NCI-H510A treated with DMSO at 0.1 percent for 48 hours (cell line): ENCODE measurements at regions not wholly inside any gene's neighbourhood (a gene's known extent, or its start where the extent isn't known, plus 50 kb on each side); places are given as distances from the start of the nearest gene placed in this dataset.
A peak's percentile ranks its signal among the peaks of the same experiment; 100 is the strongest.
"Not testable (repeated sequence)": the region's sequence is repeated elsewhere in the genome, so short reads cannot be mapped to it uniquely, and the experiment has no call there.

Source experiments
- DNase-seq: peaks from one replicate; lab custom pipeline; 2025; lab: John Stamatoyannopoulos, UW

DNA sequence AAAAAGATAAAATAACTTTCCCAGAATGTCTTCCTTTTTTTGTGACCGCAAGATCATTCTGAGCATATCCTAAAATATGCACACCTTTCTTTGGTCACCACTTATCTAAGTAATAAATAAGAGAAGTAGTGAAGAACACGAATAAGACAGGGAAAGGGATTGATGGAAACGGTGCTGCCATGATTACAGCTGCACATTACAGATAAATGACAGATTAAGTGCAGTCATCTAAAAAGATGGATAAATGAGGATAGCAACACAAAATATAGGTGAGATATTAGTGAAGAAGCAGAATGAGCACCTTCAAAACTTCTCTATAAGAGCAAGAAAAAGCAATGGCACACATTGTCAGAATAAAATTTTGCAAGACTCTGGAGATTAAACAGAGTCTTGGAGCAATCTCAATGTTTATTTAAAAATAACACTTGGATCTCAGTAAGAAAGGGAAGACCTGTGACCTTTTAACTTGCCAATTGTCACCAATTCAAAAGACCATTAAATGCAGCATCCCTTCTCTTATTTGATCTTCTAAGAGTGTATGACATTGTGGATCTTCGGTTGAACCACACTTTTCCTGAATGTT lies 567.1 kb downstream of the KCNJ2 start:
- DNase-seq, result no peak

DNA sequence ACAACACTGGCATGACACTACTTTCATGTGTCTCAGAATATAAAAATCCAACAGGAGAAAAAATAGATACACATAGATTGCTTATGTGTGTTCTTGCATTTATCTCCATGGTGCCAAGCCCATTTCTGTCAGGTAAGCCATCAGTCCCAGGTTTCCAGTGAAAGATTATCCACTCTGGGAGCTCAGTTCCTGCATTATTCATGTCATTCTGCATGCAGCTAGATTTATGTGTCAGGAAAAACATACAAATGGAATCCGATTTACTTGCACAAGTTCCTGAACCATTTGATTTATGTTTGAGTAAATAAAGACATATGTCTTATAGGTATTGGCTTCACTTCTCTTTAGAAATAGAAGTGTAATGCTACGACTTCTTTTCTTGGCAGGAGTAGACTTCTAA lies 569.7 kb downstream of the KCNJ2 start:
- no peak for DNase-seq

DNA sequence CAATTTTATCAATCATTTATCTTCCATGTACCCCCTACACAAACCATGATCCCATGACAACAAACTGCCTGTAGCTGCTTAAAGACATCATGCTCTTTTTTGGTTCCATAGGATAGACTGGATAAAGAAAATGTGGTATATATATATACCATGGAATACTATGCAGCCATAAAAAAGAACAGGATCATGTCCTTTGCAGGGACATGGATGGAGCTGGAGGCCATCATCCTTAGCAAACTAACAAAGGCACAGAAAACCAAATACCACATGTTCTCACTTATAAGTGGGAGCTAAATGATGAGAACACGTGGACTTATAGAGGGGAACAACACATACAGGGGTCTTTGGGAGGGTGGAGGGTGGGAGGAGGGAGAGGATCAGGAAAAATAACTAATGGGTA lies 577.2 kb downstream of the KCNJ2 start:
- not testable (repeated sequence) for DNase-seq

DNA sequence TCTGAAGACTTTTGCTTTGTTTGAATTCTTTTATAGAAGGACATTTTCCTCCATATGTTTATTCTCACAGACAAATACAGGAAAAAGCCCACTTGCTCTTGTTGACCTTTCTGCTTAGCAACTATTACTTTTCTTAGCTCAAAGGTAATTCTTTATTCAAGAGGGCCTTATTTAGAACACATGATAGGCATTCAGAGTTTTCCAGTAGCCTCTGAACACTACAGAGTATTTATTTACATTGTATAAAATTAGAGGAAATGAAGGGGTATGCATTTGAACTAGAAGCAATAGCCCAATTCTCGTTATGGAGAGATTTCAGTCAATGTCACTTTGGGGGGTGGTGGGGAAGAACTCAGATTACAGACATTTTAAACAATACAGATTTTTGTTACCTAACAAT lies 581.7 kb downstream of the KCNJ2 start:
- DNase-seq, result no peak

DNA sequence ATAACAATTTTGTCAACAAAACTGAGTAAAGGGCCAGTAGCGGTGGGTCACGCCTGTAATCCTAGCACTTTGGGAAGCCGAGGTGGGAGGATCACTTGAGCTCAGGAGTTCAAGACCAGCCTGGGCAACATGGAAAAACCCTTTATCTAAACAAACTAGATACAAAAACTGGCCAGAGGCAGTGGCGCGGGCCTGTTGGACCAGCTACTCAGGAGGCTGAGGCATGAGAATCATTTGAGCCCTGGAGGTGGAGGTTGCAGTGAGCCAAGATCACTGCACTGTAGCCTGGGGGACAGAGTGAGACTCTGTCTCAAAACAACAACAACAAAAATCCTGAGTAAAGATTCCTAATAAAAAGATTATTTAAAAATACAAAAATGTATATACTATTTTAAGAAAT lies 583.1 kb downstream of the KCNJ2 start:
- not testable (repeated sequence) for DNase-seq

DNA sequence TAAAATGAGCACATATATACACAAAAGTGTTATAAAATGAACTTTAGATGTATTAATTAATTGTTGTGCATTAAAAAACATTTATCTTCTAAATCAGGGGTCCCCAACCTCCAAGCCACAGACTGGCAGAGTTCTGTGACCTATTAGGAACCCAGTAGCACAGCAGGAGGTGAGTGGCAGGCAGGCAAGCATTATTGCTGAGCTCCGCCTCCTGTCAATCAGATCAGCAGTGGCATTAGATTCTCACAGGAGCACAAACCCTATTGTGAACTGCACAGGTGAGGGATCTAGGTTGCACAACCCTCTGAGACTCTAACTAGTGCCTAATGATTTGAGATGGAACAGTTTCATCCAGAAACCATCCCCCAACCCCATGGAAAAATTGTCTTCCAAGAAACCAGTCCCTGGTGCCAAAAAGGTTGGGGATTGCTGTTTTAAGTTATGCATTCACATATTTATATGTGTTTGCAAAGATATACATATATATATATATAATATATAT lies 583.7 kb downstream of the KCNJ2 start:
- DNase-seq, result no peak

DNA sequence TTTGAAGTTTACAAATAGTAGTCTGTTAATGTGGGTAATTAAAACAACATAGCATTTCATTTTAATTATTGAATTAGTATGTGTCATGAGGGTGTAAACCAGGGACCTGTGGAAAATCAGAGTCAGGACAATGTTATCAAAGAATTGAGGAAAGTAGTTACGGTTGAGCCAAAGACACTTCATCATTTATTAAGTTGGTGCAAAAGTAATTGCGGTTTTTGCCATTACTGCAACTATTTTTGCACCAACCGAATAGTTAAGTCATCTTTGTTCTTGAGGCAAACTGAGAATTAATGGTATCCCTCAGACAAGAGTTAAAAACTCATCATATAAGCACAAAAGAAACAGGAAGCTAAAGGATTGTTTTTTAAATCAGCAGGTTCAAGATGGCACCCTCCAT lies 593.7 kb downstream of the KCNJ2 start:
- no peak for DNase-seq

DNA sequence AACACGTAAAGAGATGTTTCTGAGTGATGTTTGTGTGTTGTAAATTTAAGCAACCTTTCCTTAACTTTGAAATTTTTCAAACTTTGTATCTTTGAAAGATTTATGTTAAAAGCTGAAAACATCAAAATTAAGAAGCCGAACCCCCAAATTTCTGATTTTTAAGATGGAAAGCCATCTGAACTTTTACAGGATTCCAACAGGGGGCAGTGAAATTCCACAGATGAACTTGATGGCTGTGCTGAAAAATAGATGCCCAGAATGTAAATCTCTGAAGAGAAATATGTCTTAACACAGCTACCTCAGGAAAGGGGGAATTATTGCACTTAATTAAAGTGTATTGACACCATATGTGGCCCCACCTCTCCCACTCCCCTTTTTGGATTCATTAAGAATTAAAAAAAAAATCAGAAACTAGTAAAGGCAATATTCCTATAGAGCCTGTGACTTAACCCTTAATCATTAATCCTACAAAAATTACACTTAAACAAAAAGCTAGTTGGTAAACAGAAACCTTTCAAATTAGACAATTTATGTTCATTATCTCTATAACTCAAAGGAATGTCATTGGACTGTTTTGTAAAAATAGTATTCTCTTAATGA lies 597.9 kb downstream of the KCNJ2 start:
- DNase-seq, result peak; percentile 69

DNA sequence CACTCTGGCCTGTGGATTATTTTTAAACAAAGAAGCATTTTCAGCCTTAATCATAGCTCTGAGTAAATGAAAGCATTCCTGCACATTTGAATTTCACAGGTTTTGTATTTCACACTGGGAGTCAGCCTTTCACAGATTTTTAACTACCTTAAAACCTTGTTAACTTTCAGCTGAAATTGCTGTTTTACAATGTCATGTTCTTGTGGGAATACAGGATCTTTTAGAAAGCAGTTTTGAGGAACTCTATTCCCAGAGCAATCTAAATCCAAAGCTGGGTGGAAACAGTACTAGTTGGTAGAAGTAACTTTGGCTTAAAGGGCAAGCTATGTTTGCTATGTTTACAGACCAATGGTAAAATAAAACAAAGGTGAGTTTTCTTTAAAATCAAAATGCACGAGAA lies 600.6 kb downstream of the KCNJ2 start:
- no peak for DNase-seq

DNA sequence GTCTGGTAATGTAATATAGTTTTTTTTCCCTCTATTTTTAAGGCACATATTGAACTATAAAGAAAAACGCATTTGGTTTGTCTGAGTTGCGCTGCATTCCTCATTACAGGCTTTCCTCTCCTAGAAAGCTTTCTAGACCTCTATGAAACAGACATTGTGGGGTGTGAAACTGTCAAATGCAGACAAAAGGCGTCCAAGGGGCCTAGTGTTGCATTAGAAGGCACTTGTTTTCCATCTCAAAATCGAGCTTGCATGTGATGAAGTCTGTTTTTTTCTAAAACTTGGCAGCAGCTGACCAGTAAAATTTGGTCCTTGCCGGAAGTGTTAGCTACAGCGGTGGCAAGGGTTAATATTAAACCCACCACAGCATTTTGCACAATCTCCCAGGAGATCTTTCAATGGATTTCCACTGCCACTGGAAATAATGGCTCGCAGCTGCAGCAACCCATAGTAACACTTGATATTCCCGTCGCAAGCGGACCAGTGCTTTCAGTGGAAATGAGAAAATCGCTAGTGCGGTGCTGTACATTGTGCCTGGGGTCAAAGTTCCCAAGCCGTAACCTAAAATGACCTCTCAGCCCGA lies 602.6 kb downstream of the KCNJ2 start:
- no peak for DNase-seq

DNA sequence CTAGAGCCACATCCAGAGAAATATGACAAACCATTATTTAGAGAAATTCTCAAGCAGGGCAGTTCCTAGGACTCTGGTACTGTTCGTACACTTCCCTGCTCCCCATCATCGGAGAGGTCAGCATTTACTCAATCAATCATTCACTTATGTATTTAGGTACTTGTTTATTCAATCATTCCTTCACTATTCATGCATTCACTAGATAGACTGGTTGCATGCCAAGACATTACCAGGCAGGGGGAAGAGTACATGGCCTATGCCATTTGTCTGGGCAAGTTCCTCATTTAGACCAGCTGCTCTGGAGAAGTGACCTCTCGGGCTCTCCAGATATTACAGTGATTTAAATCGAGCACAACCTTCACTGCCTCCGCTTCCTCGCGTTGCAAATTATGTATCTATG lies 603.4 kb downstream of the KCNJ2 start:
- no peak for DNase-seq

DNA sequence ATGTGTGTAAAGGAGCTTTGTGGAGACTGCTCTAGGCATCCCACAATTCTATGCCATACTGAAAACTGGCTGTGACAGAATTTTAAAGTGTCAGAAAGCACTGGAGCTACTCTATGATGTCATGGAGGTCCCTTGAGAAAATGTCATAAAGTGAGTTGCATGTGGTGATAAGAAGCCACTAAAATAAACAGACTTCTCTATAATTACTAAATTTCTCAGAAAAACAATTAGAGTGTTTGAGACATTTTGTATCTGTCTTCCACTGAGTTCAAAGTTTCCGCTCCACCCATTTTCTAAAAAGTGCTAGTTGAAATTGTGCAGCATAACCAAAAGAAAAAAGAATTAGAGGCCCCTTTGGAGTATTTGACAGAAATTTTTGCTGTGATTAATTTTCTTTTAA lies 603.9 kb downstream of the KCNJ2 start:
- no peak for DNase-seq

DNA sequence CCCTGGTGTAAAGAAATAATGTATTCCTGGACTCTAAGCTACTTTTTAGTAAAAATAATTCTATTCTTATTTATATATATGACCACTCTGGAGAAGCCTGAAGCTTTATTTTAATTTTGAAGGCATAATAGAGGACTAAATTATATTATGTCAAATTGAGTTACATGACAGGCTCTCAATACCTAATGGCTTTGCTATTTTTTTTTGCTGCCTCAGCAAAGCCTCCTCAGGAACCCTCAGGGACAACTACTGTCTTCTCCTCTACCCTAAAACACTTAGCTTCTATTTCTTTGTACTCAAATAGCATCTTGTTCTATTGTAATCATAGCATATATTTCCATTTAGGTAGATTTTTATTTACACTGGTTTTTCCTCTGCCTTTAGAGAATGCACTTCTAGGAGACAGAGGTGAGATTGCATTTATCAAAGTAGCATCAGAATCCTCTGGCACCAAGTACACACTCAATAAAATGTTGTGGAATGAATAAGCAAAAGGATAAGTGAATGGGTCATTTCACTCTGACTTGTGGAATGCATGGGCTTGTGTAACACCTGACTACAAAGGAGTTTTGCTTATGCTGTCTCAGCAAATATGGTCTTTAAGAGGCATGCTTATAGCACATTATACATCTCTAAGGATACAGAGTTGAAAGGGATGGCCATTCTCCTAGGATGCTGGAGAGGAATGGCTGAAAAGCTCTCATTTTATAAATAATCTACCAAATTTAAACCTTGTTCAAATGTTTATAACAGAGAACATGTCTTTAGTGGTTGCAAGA lies 605.2 kb downstream of the KCNJ2 start:
- DNase-seq, result no peak

DNA sequence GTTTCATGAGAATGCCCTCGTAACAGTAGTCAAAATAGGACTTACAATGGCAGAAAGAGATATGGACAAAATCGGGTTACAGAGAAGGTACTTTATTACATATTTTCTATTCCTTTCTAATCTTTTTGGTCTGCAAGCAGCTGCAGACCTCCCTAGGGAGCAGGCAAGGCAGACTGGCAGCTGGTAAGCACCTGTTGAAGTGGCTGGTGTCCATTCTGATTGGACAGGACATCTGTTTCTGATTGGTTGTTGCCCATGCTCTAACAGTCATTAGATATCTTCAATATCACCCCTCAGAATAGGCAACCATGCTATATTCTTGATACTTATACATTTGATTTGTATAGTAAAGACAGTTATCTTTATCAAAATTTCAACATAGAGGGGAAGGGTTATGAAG lies 606.3 kb downstream of the KCNJ2 start:
- DNase-seq, result no peak

DNA sequence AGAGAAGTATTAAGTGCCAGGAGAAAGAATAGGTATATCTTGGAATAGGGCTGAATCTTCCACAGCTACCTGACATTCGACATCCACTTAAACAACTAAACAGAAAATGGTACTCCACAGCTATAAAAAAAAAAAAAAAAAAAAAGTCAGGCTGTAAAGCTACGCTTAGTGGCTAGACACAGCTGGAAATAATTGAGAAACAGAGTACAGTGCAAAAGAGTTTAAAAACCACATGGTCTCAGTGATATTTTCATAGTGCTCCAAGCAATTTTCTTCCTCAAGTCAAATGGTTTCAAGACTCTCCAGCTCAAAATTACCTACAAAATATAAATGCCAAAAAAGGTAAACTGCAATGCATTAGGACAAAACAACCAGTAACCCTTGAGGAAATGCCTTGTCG lies 607.1 kb downstream of the KCNJ2 start:
- no peak for DNase-seq

DNA sequence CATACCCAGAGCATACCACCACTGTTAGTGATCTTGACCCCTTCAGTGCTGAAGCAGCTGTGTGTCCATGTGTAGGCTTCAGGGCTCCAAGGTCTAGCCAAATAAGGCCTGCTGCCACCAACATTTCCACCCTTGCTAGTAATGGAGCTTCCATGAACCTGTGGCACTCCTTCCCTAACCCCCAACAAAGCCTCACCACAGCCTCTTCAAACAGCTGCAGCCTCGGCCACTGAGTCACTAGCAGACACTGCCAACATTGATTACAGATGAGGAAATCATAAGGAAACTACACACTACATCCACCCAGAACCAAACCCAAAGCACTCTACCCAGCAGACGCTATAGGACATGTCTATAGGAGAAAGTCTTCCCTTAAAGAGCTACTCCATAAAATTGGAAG lies 610.7 kb downstream of the KCNJ2 start:
- no peak for DNase-seq

DNA sequence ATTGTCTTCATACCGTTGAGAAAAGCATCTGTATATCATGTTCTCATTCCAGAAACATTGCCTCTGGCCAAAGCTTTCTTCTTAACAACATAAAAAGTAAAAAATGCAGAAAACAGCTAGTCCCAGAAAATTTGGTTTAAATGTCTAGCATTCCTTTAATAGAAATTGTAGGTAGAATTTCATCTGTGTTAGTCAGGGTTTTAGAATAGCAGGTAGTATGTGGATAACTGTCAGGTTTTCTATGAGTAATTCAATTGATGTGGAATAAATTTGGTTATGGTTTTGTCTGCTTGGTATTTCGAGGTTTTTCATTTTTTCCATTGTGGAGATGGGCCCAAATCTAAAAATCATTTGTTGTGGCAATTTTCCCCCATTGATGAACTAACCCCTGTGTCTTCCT lies 616.7 kb downstream of the KCNJ2 start:
- DNase-seq, result no peak

DNA sequence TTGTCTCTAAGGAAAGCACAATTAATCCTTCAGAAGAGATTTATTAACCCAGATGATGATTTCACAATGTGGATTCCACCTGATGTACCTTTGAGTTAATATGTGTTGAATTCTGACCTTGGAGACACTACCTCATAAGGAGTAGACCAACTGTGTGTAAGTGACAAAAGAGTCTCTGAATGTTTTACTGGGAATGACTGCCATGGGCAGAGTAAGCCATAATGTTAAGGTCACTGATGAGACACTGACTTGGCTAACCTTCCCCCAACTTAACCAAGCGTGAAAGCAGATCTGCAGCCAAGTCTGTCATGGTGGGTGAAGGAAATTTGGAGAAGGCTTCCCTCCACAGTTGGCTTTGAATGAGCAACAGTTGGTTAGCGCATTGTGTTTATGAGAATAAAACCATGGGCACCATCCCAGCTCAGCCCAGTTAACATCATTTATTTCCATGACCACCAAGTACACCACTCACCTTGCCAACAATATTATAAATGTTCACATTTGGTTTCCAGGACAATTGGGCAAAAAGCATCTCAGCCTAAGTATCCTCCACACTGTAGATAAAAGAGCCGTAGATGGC lies 618.5 kb downstream of the KCNJ2 start:
- DNase-seq, result no peak

DNA sequence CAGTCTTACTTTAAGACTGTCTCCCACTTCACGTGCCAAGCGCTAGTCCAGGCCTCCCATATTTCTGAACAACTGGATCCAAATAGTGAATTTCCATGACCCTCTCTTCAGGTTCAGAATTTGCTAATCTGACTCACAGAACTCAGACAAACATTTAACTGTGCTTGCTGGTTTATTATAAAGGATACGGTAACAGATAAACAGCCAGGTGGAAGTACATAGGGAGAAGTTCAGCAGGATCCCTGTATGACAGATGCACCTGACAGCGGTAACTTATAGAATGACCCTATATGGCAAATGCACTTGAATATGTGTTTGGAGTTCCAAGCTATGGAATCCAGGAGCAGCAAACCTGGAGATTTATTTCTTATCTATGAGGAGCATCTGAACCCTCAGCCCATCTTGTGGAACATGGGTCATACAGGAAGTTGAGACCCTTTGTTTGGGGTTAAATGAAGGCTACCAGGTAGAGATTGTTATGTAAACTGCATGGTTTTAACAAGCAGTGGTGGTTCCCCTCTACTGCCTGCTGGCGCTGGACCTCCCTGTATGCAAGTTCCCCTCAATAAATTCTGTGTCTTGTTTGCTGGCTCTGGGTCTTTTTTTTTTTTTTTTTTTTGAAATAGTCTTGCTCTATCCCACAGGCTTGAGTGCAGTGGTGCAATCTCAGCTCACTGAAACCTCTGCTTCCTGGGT lies 622.6 kb downstream of the KCNJ2 start:
- DNase-seq, result no peak

DNA sequence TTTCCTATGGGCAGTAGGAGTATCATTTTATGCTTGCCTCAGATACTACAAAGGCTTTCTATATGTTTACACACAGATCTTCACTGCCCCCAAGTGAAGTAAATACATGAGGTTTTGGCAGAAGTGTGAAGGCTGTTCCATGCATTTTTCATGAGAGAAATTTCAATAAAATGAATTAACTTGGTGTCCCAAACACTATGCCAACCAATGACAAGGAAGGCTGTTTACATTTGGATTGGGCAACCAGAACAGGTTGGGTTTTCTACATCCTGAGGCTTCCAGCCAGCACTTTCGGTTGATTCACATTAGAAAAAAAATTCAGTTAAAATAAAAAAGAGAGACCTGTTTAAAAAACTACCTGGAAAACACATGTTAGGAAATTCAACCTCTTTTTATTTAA lies 625.4 kb downstream of the KCNJ2 start:
- DNase-seq, result no peak

DNA sequence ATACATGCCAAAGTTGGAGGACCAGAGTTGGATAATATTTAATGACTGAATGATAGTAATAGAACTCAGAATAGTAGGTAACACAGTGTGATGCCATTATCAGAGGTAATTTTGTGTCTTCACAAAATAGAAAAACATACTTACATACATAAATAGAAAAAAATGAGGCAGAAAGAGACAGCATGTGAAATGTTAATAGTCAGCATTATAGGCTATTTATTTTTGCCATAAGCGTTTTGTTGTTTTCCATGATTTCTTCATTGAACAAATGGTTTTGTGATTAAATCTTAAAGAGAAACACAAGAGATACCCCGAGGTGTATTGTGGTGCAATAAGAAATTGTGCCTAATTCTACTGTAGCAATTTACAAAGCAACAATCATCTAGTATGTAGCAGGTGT lies 626.3 kb downstream of the KCNJ2 start:
- no peak for DNase-seq

DNA sequence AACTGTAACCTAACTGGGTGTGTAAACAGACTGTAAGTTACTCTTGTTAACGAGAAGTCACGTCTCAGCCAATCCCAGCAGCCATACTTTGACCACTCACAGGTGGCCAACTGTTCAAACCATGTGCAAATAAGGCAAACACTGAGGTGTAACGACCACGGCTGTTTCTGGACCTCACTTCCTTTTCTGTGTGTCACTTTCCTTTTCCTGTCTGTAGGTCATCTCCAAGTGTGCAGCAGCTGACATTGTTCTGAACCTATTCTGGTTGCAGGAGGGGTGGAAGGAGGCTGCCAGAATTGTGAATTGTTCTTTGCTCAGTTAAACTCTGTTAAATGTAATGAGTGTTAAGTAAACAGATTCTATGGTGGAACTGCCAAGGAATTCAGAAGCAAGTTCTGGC lies 627.4 kb downstream of the KCNJ2 start:
- no peak for DNase-seq
